Naive thymus-derived CD4-positive, alpha-beta T cell (primary cell): ENCODE measurements at regions not wholly inside any gene's neighbourhood (a gene's known extent, or its start where the extent isn't known, plus 50 kb on each side); places are given as distances from the start of the nearest gene placed in this dataset.

Source experiments
- ATAC-seq: fragments of 150-1000 bp; cut with Tn5 transposase; 2 replicates; pipeline ENCODE4 v1.10.0; 2021; ENCODE audit warnings: mild to moderate bottlenecking, moderate library complexity
- CTCF ChIA-PET: fragments of 350-600 bp; sonication (Branson Sonifier 250); formaldehyde crosslinking; loops from one replicate; lab custom pipeline; 2021; ENCODE audit warnings: antibody characterized with exemption; lab: Charles Lee
- POLR2A ChIA-PET: fragments of 350-600 bp; sonication (Branson Sonifier 250); formaldehyde crosslinking; loops from one replicate; lab custom pipeline; 2021; ENCODE audit warnings: antibody characterized with exemption, inconsistent platforms; lab: Charles Lee
- DNase-seq, 9 donors: peaks; one replicate each; pipeline versions ENCODE4 v3.0.0 to v3.0.0-alpha.2; 2020 to 2022; ENCODE audit warnings: mixed read lengths in 1 of 9
- H3K27ac ChIP-seq: one replicate; pipeline ENCODE4 v1.7.0; 2013; ENCODE audit warnings: mild to moderate bottlenecking, low read depth, low read length, moderate library complexity
- H3K27me3 ChIP-seq, 2 donors: one replicate each; pipeline ENCODE4 v1.7.0; 2013; ENCODE audit warnings: low read length in 2 of 2, mild to moderate bottlenecking in 2 of 2, moderate library complexity in 2 of 2; ENCODE audit not compliant: control insufficient read depth in 2 of 2, insufficient read depth in 2 of 2
- H3K36me3 ChIP-seq, 3 experiments: 1 replicate in 2 of 3; 2 replicates in 1 of 3; pipeline ENCODE4 v1.7.0; 2013; ENCODE audit warnings: low read length in 3 of 3, mild to moderate bottlenecking in 3 of 3, moderate library complexity in 1 of 3; ENCODE audit not compliant: insufficient read depth in 3 of 3, control insufficient read depth in 2 of 3
- H3K4me1 ChIP-seq, 2 donors: one replicate each; pipeline ENCODE4 v1.7.0; 2013; ENCODE audit warnings: low read length in 2 of 2, mild to moderate bottlenecking in 2 of 2, moderate library complexity in 1 of 2; ENCODE audit not compliant: control insufficient read depth in 2 of 2, insufficient read depth in 2 of 2
- H3K4me3 ChIP-seq: 2 replicates; pipeline ENCODE4 v1.7.0; 2013; ENCODE audit warnings: mild to moderate bottlenecking, low read length
- H3K9me3 ChIP-seq, 3 experiments: 1 replicate in 2 of 3; 2 replicates in 1 of 3; pipeline ENCODE4 v1.7.0; 2013; ENCODE audit warnings: low read length in 3 of 3; ENCODE audit not compliant: control insufficient read depth in 2 of 3
- H3K27ac Mint-ChIP-seq, 9 donors: one replicate each; pipeline ENCODE4 v1.8.0; 2020 to 2022; ENCODE audit warnings: mixed read lengths in 9 of 9, mild to moderate bottlenecking in 8 of 9, moderate library complexity in 5 of 9, inconsistent platforms in 2 of 9
- H3K27me3 Mint-ChIP-seq, 5 donors: one replicate each; pipeline ENCODE4 v1.8.0; 2021 to 2022; ENCODE audit warnings: mixed read lengths in 5 of 5, mild to moderate bottlenecking in 1 of 5
- H3K36me3 Mint-ChIP-seq, 5 donors: one replicate each; pipeline ENCODE4 v1.8.0; 2020 to 2022; ENCODE audit warnings: mixed read lengths in 5 of 5, mild to moderate bottlenecking in 3 of 5, inconsistent platforms in 1 of 5
- H3K4me1 Mint-ChIP-seq, 7 donors: one replicate each; pipeline ENCODE4 v1.8.0; 2020 to 2022; ENCODE audit warnings: mixed read lengths in 7 of 7, mild to moderate bottlenecking in 3 of 7, inconsistent platforms in 1 of 7
- H3K4me3 Mint-ChIP-seq, 10 donors: one replicate each; pipeline ENCODE4 v1.8.0; 2020 to 2022; ENCODE audit warnings: mild to moderate bottlenecking in 10 of 10, mixed read lengths in 10 of 10, moderate library complexity in 6 of 10, inconsistent platforms in 2 of 10
- H3K9me3 Mint-ChIP-seq, 11 donors: one replicate each; pipeline ENCODE4 v1.8.0; 2020 to 2022; ENCODE audit warnings: mixed read lengths in 11 of 11, mild to moderate bottlenecking in 4 of 11, inconsistent platforms in 1 of 11, moderate library complexity in 1 of 11
- intact Hi-C, 2 donors: fragments of 100-400 bp; cut with micrococcal nuclease; formaldehyde crosslinking; loops; one replicate each; pipeline ENCODE4 v1.15.1; 2023

DNA sequence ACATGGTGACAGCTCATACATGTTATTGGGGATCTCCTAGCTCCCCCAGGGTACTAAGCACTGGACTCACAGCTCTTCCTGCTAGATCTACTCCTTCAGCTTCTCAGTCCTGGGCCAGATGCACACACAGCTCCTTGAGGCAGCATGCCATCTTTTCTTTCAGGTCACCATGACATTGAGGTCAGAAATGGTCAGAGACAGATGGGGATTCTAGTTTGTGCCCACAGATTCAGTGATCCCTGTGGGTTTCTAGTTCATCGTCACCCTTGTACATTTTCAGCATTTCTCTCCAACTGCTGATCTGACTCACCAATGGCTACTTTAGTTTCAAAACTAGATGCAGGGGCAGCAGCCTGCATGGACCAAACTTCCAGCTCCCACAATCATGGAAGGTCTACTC is 560.7 kb upstream of the PSMD7 start:
- ATAC-seq (no peak), DNase-seq (no peak)
- Mint-ChIP-seq H3K27ac (no peak overlapping the region), H3K4me1 (no peaks in the 10 kb centered on the region), H3K27me3 (peaks cover 0 to 13% (median 4%) of the 10 kb centered on the region in 5 donors), H3K4me3 (no peak overlapping the region), H3K36me3 (no peaks in the 10 kb centered on the region), H3K9me3 (peaks cover 0 to 12% (median 7%) of the 10 kb centered on the region in 11 donors)
- POLR2A ChIA-PET = no interaction called here
- Histone ChIP-seq H3K27me3 (no peaks in the 10 kb centered on the region), H3K36me3 (no peaks in the 10 kb centered on the region), H3K9me3 (no peaks in the 10 kb centered on the region), H3K4me3 (no peak overlapping the region), H3K4me1 (no peaks in the 10 kb centered on the region), H3K27ac (no peak overlapping the region)
- intact Hi-C loops = no loop called here
- CTCF ChIA-PET = no interaction called here

DNA sequence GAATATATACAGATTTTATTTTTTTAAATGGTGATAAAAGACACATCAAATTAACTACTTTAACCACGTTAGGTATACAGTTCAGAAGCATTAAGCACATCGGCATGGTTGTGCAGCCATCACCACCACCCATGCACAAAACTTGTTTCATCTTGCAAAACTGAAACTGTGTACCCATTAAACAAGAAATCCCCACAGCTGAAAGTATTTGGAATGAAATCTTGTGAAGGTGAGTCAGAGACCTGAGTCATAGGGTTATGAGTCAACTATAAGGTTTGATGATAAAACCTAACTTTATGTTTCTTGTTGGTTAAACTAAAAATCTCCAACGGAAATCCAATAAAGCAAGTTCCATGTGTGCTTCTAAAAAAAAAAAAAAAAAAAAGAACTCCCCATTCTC is 561.6 kb upstream of the PSMD7 start:
- Histone ChIP-seq H3K4me1 (no peaks in the 10 kb centered on the region), H3K36me3 (no peaks in the 10 kb centered on the region), H3K9me3 (no peaks in the 10 kb centered on the region), H3K4me3 (no peak overlapping the region), H3K27ac (no peak overlapping the region), H3K27me3 (no peaks in the 10 kb centered on the region)
- ChIA-PET POLR2A (no interaction called here), CTCF (no interaction called here)
- intact Hi-C loops = no loop called here
- Mint-ChIP-seq H3K4me3 (no peak overlapping the region), H3K4me1 (no peaks in the 10 kb centered on the region), H3K36me3 (no peaks in the 10 kb centered on the region), H3K9me3 (peaks cover 0 to 14% (median 6%) of the 10 kb centered on the region in 11 donors), H3K27me3 (peaks cover 0 to 13% (median 4%) of the 10 kb centered on the region in 5 donors), H3K27ac (no peak overlapping the region)
- no peak for ATAC-seq
- DNase-seq = no peak

DNA sequence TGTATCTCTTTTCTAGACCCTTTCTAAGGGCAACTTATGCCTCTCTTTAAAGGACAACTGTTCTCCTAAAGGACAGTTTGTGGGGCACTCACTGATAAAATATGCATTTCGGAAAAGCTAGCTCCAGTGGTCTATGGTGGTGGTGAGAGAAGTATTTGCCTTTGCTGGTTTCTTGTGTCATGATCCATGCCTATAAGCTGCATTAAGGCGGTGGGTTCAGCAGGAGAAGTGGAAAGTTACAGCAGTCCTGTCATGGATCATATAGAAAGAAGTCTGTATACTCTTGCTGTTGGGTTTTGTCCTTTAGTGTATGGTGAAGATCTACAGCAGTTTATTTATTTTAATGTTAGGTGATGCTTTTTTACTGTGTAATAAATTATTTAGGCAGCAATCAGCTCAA is 563.9 kb upstream of the PSMD7 start:
- H3K27me3 Mint-ChIP-seq = peaks cover 0 to 13% (median 0%) of the 10 kb centered on the region in 5 donors
- no peak for ATAC-seq
- peaks cover 0 to 13% (median 3%) of the 10 kb centered on the region in 11 donors for H3K9me3 Mint-ChIP-seq
- no peak for DNase-seq
- no peaks in the 10 kb centered on the region for H3K27me3 ChIP-seq
- H3K9me3 ChIP-seq = no peaks in the 10 kb centered on the region
- peaks cover 0 to 1% (median 0%) of the 10 kb centered on the region in 7 donors for H3K4me1 Mint-ChIP-seq
- no peaks in the 10 kb centered on the region for H3K4me1 ChIP-seq
- no peak overlapping the region for H3K4me3 ChIP-seq
- no peak overlapping the region for H3K27ac Mint-ChIP-seq
- H3K4me3 Mint-ChIP-seq = no peak overlapping the region
- ChIA-PET CTCF (no interaction called here), POLR2A (no interaction called here)
- H3K36me3 Mint-ChIP-seq = no peaks in the 10 kb centered on the region
- H3K27ac ChIP-seq = no peak overlapping the region
- intact Hi-C loops = no loop called here
- no peaks in the 10 kb centered on the region for H3K36me3 ChIP-seq

DNA sequence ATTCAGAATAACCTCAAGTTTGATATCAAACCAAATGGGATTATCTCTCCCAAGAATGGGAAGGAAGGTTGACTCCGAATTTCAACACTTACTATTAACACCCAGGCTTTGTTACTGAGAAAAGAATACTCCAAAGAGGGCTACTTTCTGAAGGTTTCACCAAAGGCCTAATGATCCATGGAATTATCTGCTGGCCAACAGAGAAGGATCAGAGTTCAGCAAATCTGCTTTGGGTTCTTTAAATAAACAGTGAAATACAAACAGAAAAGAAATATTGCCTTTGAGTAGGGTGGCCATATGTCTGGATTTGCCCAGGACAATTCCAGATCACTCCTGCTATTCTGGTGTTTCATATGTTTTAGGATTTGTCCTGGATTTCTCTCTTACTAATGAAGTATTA is 564.5 kb upstream of the PSMD7 start:
- Mint-ChIP-seq H3K4me3 (no peak overlapping the region), H3K27me3 (peaks cover 0 to 13% (median 0%) of the 10 kb centered on the region in 5 donors), H3K9me3 (peaks cover 0 to 9% (median 3%) of the 10 kb centered on the region in 11 donors), H3K36me3 (no peaks in the 10 kb centered on the region), H3K4me1 (peaks cover 0 to 1% (median 0%) of the 10 kb centered on the region in 7 donors), H3K27ac (no peak overlapping the region)
- ATAC-seq (no peak), DNase-seq (no peak)
- POLR2A ChIA-PET = no interaction called here
- CTCF ChIA-PET = no interaction called here
- H3K27me3 ChIP-seq = no peaks in the 10 kb centered on the region
- H3K36me3 ChIP-seq = no peaks in the 10 kb centered on the region
- H3K4me3 ChIP-seq = no peak overlapping the region
- H3K4me1 ChIP-seq = no peaks in the 10 kb centered on the region
- no peaks in the 10 kb centered on the region for H3K9me3 ChIP-seq
- H3K27ac ChIP-seq = no peak overlapping the region
- intact Hi-C loops = no loop called here

DNA sequence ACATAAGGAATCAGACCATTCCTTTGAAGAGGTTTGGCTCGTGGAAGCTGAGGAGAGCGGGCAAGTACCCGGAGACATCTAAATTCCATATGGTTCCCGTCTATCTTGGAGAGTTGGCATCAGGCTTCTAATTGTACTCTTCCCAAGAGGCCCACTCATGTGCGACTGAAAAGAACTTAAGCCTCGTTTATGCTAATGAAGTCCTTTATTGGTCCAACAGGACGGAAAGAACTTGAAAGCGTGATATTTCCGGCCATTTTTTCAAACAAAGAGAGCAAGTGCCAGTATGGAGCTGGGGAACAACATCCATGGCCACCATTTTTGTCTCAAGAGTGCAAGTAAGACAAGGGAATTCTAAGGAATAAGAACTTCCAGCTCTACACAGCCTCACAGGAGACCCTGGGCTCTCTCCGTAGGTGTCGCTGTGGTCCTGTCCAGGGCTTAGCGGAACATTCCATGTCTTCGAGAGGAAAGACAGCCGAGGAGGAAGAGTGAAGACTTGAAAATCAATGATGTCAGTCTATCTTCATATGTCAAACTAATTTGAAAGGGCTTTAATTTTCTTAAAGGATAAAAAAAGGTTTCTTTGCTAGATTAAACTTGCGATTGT is 566.0 kb upstream of the PSMD7 start:
- no peak overlapping the region for H3K4me3 Mint-ChIP-seq
- CTCF ChIA-PET = no interaction called here
- intact Hi-C loops = no loop called here

DNA sequence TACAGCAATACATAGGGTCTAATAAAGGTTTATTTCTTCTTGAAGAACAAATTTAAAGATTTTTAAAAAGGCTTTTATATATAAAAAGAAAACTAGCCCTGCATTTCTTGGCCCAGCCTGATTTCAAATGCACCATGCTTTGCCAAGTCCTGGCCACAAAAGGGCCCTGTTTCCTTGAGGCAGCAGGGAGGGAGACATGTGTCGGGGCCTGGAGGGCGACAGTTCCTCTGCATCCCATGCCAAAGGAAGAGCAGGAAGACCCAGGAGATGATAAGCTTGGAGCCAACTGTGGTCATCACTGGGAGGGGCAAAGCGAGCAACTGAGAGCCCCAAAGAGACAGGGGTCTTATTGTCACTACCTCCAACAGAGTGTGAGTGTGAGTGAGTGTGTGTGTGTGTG is 571.5 kb upstream of the PSMD7 start:
- DNase-seq = no peak
- H3K27me3 ChIP-seq = no peaks in the 10 kb centered on the region
- H3K4me3 Mint-ChIP-seq = no peak overlapping the region
- no peaks in the 10 kb centered on the region for H3K9me3 ChIP-seq
- H3K27me3 Mint-ChIP-seq = no peaks in the 10 kb centered on the region
- H3K36me3 Mint-ChIP-seq = no peaks in the 10 kb centered on the region
- no peak overlapping the region for H3K27ac Mint-ChIP-seq
- CTCF ChIA-PET = no interaction called here
- no peak overlapping the region for H3K4me3 ChIP-seq
- no peaks in the 10 kb centered on the region for H3K4me1 ChIP-seq
- intact Hi-C loops = no loop called here
- peaks cover 0 to 7% (median 2%) of the 10 kb centered on the region in 11 donors for H3K9me3 Mint-ChIP-seq
- ATAC-seq = no peak
- POLR2A ChIA-PET = no interaction called here
- peaks cover 0 to 1% (median 0%) of the 10 kb centered on the region in 7 donors for H3K4me1 Mint-ChIP-seq
- no peaks in the 10 kb centered on the region for H3K36me3 ChIP-seq
- no peak overlapping the region for H3K27ac ChIP-seq

More for the DNA sequence above, 566.0 kb upstream of the PSMD7 start:
- Mint-ChIP-seq H3K36me3 (no peaks in the 10 kb centered on the region), H3K9me3 (peaks cover 0 to 9% (median 3%) of the 10 kb centered on the region in 11 donors), H3K27me3 (peaks cover 0 to 2% (median 0%) of the 10 kb centered on the region in 5 donors), H3K4me1 (peaks cover 0 to 1% (median 0%) of the 10 kb centered on the region in 7 donors), H3K27ac (no peak overlapping the region)
- POLR2A ChIA-PET = no interaction called here
- no peak overlapping the region for H3K4me3 ChIP-seq
- H3K9me3 ChIP-seq = no peaks in the 10 kb centered on the region
- no peak overlapping the region for H3K27ac ChIP-seq
- no peaks in the 10 kb centered on the region for H3K27me3 ChIP-seq
- no peaks in the 10 kb centered on the region for H3K4me1 ChIP-seq
- DNase-seq (no peak), ATAC-seq (no peak)
- no peaks in the 10 kb centered on the region for H3K36me3 ChIP-seq

DNA sequence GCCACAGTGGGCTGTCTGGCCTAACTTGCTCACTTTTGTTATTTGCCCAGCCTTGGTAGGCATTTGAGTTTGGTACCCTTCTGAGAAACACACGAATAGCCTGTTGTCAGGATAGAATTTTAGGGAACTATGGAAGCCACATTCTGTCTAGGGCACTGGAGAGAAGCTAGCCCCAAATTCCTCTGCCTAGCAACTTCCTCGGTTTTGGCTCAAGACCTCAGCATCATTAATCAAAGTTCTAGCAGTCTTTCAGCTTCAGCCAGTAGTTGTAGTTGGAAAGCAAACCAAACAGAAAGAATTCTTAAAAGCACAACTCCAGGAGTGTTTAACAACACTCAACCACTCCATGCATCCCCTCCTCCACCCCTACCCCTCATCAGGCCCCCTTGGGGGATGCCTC is 572.1 kb upstream of the PSMD7 start:
- Mint-ChIP-seq H3K36me3 (no peaks in the 10 kb centered on the region), H3K4me1 (peaks cover 0 to 1% (median 0%) of the 10 kb centered on the region in 7 donors), H3K27ac (no peak overlapping the region), H3K27me3 (no peaks in the 10 kb centered on the region), H3K9me3 (peaks cover 0 to 7% (median 2%) of the 10 kb centered on the region in 11 donors), H3K4me3 (no peak overlapping the region)
- Histone ChIP-seq H3K9me3 (no peaks in the 10 kb centered on the region), H3K4me3 (no peak overlapping the region), H3K27me3 (no peaks in the 10 kb centered on the region), H3K27ac (no peak overlapping the region), H3K36me3 (no peaks in the 10 kb centered on the region), H3K4me1 (no peaks in the 10 kb centered on the region)
- CTCF ChIA-PET = no interaction called here
- intact Hi-C loops = no loop called here
- DNase-seq = no peak
- POLR2A ChIA-PET = no interaction called here
- no peak for ATAC-seq
